ENCODE measurements at regions not wholly inside any gene's neighbourhood (a gene's known extent, or its start where the extent isn't known, plus 50 kb on each side); places are given as distances from the start of the nearest gene placed in this dataset.
A peak's percentile ranks its signal among the peaks of the same experiment; 100 is the strongest.
"Not testable (repeated sequence)": the region's sequence is repeated elsewhere in the genome, so short reads cannot be mapped to it uniquely, and the experiment has no call there.

- Histone ChIP-seq H3K9ac (ENCODE audit: low read depth, low read length) (no peak overlapping the region), H3K27ac (ENCODE audit: low read length) (no peak overlapping the region), H3K4me3 (ENCODE audit: low read depth in 1 of 2, low read length in 2 of 2) (no peak overlapping the region), H3K27me3 (ENCODE audit: insufficient read depth, low read length, poor library complexity) (no peaks in the 10 kb centered on the region), H3K36me3 (ENCODE audit: insufficient read depth, low read length) (no peaks in the 10 kb centered on the region), H2AFZ (ENCODE audit: low read depth, low read length) (no peak overlapping the region), H3K4me2 (ENCODE audit: insufficient read depth, low read length) (no peak overlapping the region), H3K4me1 (ENCODE audit: insufficient read depth, low read length) (peaks cover 27% of the 10 kb centered on the region), H4K20me1 (ENCODE audit: insufficient read depth, low read length) (no peaks in the 10 kb centered on the region), H3K79me2 (ENCODE audit: insufficient read depth, low read length) (no peaks in the 10 kb centered on the region), H3K9me3 (ENCODE audit: insufficient read depth, low read length, severe bottlenecking) (no peaks in the 10 kb centered on the region)
- DNase-seq, result no peak
- no peak for TF ChIP-seq EZH2 (IDR thresholded peaks at IDR 0.05; ENCODE audit: borderline replicate concordance, low read depth, low read length, severe bottlenecking)
- TF ChIP-seq CTCF (IDR thresholded peaks at IDR 0.05; ENCODE audit: borderline replicate concordance, extremely low read depth, low read length, poor library complexity, severe bottlenecking), result no peak
- ATAC-seq (ENCODE audit: insufficient read depth, low read depth), result no peak
These were observed 75.7 kb downstream of the TRIM43 start for GRCh38 chr2:95667480-95667879.

GRCh38 chr2:95668934-95669333, 77.1 kb downstream of the TRIM43 start:
- H3K9ac ChIP-seq (ENCODE audit: low read depth, low read length); H3K9me3 ChIP-seq (ENCODE audit: insufficient read depth, low read length, severe bottlenecking); H2AFZ ChIP-seq (ENCODE audit: low read depth, low read length); H3K4me3 ChIP-seq (ENCODE audit: low read depth in 1 of 2, low read length in 2 of 2); H4K20me1 ChIP-seq (ENCODE audit: insufficient read depth, low read length); H3K27me3 ChIP-seq (ENCODE audit: insufficient read depth, low read length, poor library complexity); H3K36me3 ChIP-seq (ENCODE audit: insufficient read depth, low read length); H3K4me2 ChIP-seq (ENCODE audit: insufficient read depth, low read length); H3K79me2 ChIP-seq (ENCODE audit: insufficient read depth, low read length): not testable (repeated sequence)
- Histone ChIP-seq H3K4me1 (ENCODE audit: insufficient read depth, low read length) (peaks cover 27% of the 10 kb centered on the region), H3K27ac (ENCODE audit: low read length) (peak overlapping the region; percentile 39; the same call in 1 of the 2 replicates)
- ATAC-seq (ENCODE audit: insufficient read depth, low read depth) (peak; percentile 85), DNase-seq (peak; percentile 16)

- no peak overlapping the region for H3K4me2 ChIP-seq (ENCODE audit: insufficient read depth, low read length)
- ATAC-seq (ENCODE audit: insufficient read depth, low read depth), result peak; percentile 14; the same call in 1 of the 3 replicates
- peak overlapping the region; percentile 24; the same call in 1 of the 2 replicates for H3K27ac ChIP-seq (ENCODE audit: low read length)
- H3K4me1 ChIP-seq (ENCODE audit: insufficient read depth, low read length), result peaks cover 27% of the 10 kb centered on the region
- H3K36me3 ChIP-seq (ENCODE audit: insufficient read depth, low read length), result no peaks in the 10 kb centered on the region
- no peak for TF ChIP-seq CTCF (IDR thresholded peaks at IDR 0.05; ENCODE audit: borderline replicate concordance, extremely low read depth, low read length, poor library complexity, severe bottlenecking)
- H4K20me1 ChIP-seq (ENCODE audit: insufficient read depth, low read length), result no peaks in the 10 kb centered on the region
- H2AFZ ChIP-seq (ENCODE audit: low read depth, low read length), result 0 out of 2 replicates have a peak overlapping the region, but pooled peaks have one; percentile 10
- DNase-seq, result no peak
- H3K4me3 ChIP-seq (ENCODE audit: low read depth in 1 of 2, low read length in 2 of 2), result no peak overlapping the region
- H3K27me3 ChIP-seq (ENCODE audit: insufficient read depth, low read length, poor library complexity), result no peaks in the 10 kb centered on the region
- H3K79me2 ChIP-seq (ENCODE audit: insufficient read depth, low read length), result no peaks in the 10 kb centered on the region
- H3K9ac ChIP-seq (ENCODE audit: low read depth, low read length), result no peak overlapping the region
- no peaks in the 10 kb centered on the region for H3K9me3 ChIP-seq (ENCODE audit: insufficient read depth, low read length, severe bottlenecking)
These were observed 77.7 kb downstream of the TRIM43 start for GRCh38 chr2:95669441-95669991.

- no peaks in the 10 kb centered on the region for H4K20me1 ChIP-seq (ENCODE audit: insufficient read depth, low read length)
- no peak overlapping the region for H3K27ac ChIP-seq (ENCODE audit: low read length)
- no peak overlapping the region for H3K4me3 ChIP-seq (ENCODE audit: low read depth in 1 of 2, low read length in 2 of 2)
- no peak overlapping the region for H3K4me2 ChIP-seq (ENCODE audit: insufficient read depth, low read length)
- DNase-seq (no peak), ATAC-seq (ENCODE audit: insufficient read depth, low read depth) (no peak)
- no peak overlapping the region for H2AFZ ChIP-seq (ENCODE audit: low read depth, low read length)
- TF ChIP-seq EZH2 (IDR thresholded peaks at IDR 0.05; ENCODE audit: borderline replicate concordance, low read depth, low read length, severe bottlenecking), result no peak
- no peak for TF ChIP-seq CTCF (IDR thresholded peaks at IDR 0.05; ENCODE audit: borderline replicate concordance, extremely low read depth, low read length, poor library complexity, severe bottlenecking)
- peaks cover 27% of the 10 kb centered on the region for H3K4me1 ChIP-seq (ENCODE audit: insufficient read depth, low read length)
- H3K9ac ChIP-seq (ENCODE audit: low read depth, low read length), result no peak overlapping the region
- no peaks in the 10 kb centered on the region for H3K36me3 ChIP-seq (ENCODE audit: insufficient read depth, low read length)
- no peaks in the 10 kb centered on the region for H3K9me3 ChIP-seq (ENCODE audit: insufficient read depth, low read length, severe bottlenecking)
- no peaks in the 10 kb centered on the region for H3K79me2 ChIP-seq (ENCODE audit: insufficient read depth, low read length)
- peaks cover 2% of the 10 kb centered on the region for H3K27me3 ChIP-seq (ENCODE audit: insufficient read depth, low read length, poor library complexity)
These were observed 78.4 kb downstream of the TRIM43 start for GRCh38 chr2:95670167-95670566.

All from DND-41 (cell line).